LNCAP (cell line): ENCODE measurements at regions not wholly inside any gene's neighbourhood (a gene's known extent, or its start where the extent isn't known, plus 50 kb on each side); places are given as distances from the start of the nearest gene placed in this dataset.

Source experiments
- CTCF ChIP-seq: fragments of 450-650 bp; IDR thresholded peaks from 2 replicates; pipeline ENCODE4 v1.5.1; 2017; ENCODE audit warnings: mild to moderate bottlenecking

GRCh38 chr2:7665880-7666279 lies 748.7 kb downstream of the RNF144A start:
- TF ChIP-seq CTCF = no peak

- no peak for TF ChIP-seq CTCF
These were observed 749.5 kb downstream of the RNF144A start for GRCh38 chr2:7666596-7667259.

- no peak for TF ChIP-seq CTCF
These were observed 750.1 kb downstream of the RNF144A start for GRCh38 chr2:7667260-7667757.

GRCh38 chr2:7670905-7671641 lies 753.9 kb downstream of the RNF144A start:
- no peak for TF ChIP-seq CTCF

- TF ChIP-seq CTCF = peak; percentile 80
These were observed 754.9 kb downstream of the RNF144A start for GRCh38 chr2:7672027-7672684.

- no peak for TF ChIP-seq CTCF
These were observed 755.5 kb downstream of the RNF144A start for GRCh38 chr2:7672685-7673071.

GRCh38 chr2:7673101-7673500 lies 755.9 kb downstream of the RNF144A start:
- TF ChIP-seq CTCF = no peak
